SK-N-SH (cell line): ENCODE measurements at regions not wholly inside any gene's neighbourhood (a gene's known extent, or its start where the extent isn't known, plus 50 kb on each side); places are given as distances from the start of the nearest gene placed in this dataset.

Experiments
- CTCF ChIP-seq: fragments of 200-600 bp; sonication (generic); IDR thresholded peaks from 2 replicates; pipeline ENCODE4 v1.6.1; 2017; ENCODE audit warnings: antibody characterized with exemption, mild to moderate bottlenecking, moderate library complexity
- EP300 ChIP-seq, 2 experiments: IDR thresholded peaks; 2 replicates each; pipeline versions ENCODE4 v1.4.0 to v1.6.1; 2012; ENCODE audit warnings: borderline replicate concordance in 1 of 2, low read depth in 1 of 2, low read length in 1 of 2
- EZH2phosphoT487 ChIP-seq: fragments of 200-600 bp; sonication (generic); IDR thresholded peaks from 2 replicates; pipeline ENCODE4 v1.6.1; 2017; ENCODE audit warnings: low read depth, mixed run types, mild to moderate bottlenecking, antibody characterized with exemption, moderate library complexity, borderline replicate concordance
- FOXM1 ChIP-seq: IDR thresholded peaks from 2 replicates; pipeline ENCODE4 v1.4.0; 2012; ENCODE audit warnings: low read depth, mild to moderate bottlenecking
- GABPA ChIP-seq: IDR thresholded peaks from 2 replicates; pipeline ENCODE4 v1.4.0; 2012; ENCODE audit warnings: low read depth, mild to moderate bottlenecking
- JUND ChIP-seq: IDR thresholded peaks from 2 replicates; pipeline ENCODE4 v1.4.0; 2012
- POLR2AphosphoS5 ChIP-seq: IDR thresholded peaks from 2 replicates; pipeline ENCODE4 v1.6.1; 2012; ENCODE audit warnings: low read depth, low read length
- RAD21 ChIP-seq: IDR thresholded peaks from 2 replicates; pipeline ENCODE4 v1.6.1; 2012; ENCODE audit warnings: mild to moderate bottlenecking, low read length
- RCOR1 ChIP-seq: fragments of 150-350 bp; IDR thresholded peaks from 2 replicates; pipeline ENCODE4 v1.6.1; 2017; ENCODE audit warnings: antibody characterized with exemption, low read length
- SIN3A ChIP-seq: IDR thresholded peaks from 2 replicates; pipeline ENCODE4 v1.6.1; 2012; ENCODE audit warnings: low read depth, mild to moderate bottlenecking, low read length, moderate library complexity, borderline replicate concordance
- TAF1 ChIP-seq: IDR thresholded peaks from 2 replicates; pipeline ENCODE4 v1.6.1; 2012; ENCODE audit warnings: low read depth, mild to moderate bottlenecking, low read length, moderate library complexity, borderline replicate concordance
- YY1 ChIP-seq: IDR thresholded peaks from 2 replicates; pipeline ENCODE4 v1.4.0; 2012; ENCODE audit warnings: low read depth, mild to moderate bottlenecking
- TF ChIP-seq, protein P1 (sequence below): IDR thresholded peaks from 2 replicates; pipeline ENCODE4 v1.6.1; 2012; ENCODE audit warnings: mild to moderate bottlenecking, low read depth, low read length, moderate library complexity

DNA sequence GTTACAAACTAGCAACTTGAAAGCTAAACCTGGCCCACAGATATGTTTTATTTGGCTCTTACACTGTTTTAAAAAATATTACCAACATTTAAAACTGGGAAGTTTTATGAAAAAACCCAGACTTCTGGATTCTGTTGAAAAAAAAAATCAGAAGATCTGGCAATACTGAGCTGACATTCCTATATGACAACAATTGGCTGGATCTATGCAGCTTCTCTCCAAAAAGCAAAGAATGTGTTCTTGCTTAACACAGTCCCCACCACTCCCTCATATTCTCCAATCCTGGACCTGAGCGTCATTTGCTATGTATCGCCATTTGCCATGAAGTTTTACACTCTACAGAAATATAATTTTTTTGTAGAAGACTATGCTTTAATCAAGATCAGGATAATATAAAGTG lies 859.6 kb downstream of the LTN1 start:
- no peak for TF ChIP-seq CTCF
- no peak for TF ChIP-seq EP300 (IDR thresholded peaks at IDR 0.05; ENCODE audit: borderline replicate concordance in 1 of 2, low read depth in 1 of 2, low read length in 1 of 2)
- TF ChIP-seq POLR2AphosphoS5, result no peak
- TF ChIP-seq RAD21, result no peak
- no peak for TF ChIP-seq YY1
- no peak for TF ChIP-seq TAF1
- TF ChIP-seq FOXM1, result no peak
- no peak for TF ChIP-seq GABPA
- TF ChIP-seq EZH2phosphoT487, result no peak
- no peak for TF ChIP-seq RCOR1
- TF ChIP-seq JUND, result no peak
- TF ChIP-seq, protein P1, sequence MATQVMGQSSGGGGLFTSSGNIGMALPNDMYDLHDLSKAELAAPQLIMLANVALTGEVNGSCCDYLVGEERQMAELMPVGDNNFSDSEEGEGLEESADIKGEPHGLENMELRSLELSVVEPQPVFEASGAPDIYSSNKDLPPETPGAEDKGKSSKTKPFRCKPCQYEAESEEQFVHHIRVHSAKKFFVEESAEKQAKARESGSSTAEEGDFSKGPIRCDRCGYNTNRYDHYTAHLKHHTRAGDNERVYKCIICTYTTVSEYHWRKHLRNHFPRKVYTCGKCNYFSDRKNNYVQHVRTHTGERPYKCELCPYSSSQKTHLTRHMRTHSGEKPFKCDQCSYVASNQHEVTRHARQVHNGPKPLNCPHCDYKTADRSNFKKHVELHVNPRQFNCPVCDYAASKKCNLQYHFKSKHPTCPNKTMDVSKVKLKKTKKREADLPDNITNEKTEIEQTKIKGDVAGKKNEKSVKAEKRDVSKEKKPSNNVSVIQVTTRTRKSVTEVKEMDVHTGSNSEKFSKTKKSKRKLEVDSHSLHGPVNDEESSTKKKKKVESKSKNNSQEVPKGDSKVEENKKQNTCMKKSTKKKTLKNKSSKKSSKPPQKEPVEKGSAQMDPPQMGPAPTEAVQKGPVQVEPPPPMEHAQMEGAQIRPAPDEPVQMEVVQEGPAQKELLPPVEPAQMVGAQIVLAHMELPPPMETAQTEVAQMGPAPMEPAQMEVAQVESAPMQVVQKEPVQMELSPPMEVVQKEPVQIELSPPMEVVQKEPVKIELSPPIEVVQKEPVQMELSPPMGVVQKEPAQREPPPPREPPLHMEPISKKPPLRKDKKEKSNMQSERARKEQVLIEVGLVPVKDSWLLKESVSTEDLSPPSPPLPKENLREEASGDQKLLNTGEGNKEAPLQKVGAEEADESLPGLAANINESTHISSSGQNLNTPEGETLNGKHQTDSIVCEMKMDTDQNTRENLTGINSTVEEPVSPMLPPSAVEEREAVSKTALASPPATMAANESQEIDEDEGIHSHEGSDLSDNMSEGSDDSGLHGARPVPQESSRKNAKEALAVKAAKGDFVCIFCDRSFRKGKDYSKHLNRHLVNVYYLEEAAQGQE, result no peak
- no peak for TF ChIP-seq SIN3A
